ENCODE measurements at regions not wholly inside any gene's neighbourhood (a gene's known extent, or its start where the extent isn't known, plus 50 kb on each side); places are given as distances from the start of the nearest gene placed in this dataset.

- no peak for DNase-seq
These were observed 89.2 kb upstream of the PMFBP1 start for GRCh38 chr16:72261127-72261526.

- no peak for DNase-seq
These were observed 84.6 kb upstream of the PMFBP1 start for GRCh38 chr16:72256398-72257066.

GRCh38 chr16:72255786-72256185 is 83.8 kb upstream of the PMFBP1 start:
- no peak for DNase-seq

GRCh38 chr16:72247821-72248253 is 75.9 kb upstream of the PMFBP1 start:
- no peak for DNase-seq

GRCh38 chr16:72246423-72246822 is 74.5 kb upstream of the PMFBP1 start:
- no peak for DNase-seq

- DNase-seq: no peak
These were observed 72.9 kb upstream of the PMFBP1 start for GRCh38 chr16:72244853-72245252.

- DNase-seq: no peak
These were observed 71.7 kb upstream of the PMFBP1 start for GRCh38 chr16:72243621-72244020.

- DNase-seq: no peak
These were observed 70.8 kb upstream of the PMFBP1 start for GRCh38 chr16:72242757-72243156.

- DNase-seq: peak; percentile 44
These were observed 70.0 kb upstream of the PMFBP1 start for GRCh38 chr16:72241930-72242329.

GRCh38 chr16:72241008-72241407 is 69.1 kb upstream of the PMFBP1 start:
- DNase-seq: no peak

GRCh38 chr16:72240466-72240865 is 68.5 kb upstream of the PMFBP1 start:
- no peak for DNase-seq

- DNase-seq: no peak
These were observed 64.9 kb upstream of the PMFBP1 start for GRCh38 chr16:72236866-72237265.

GRCh38 chr16:72234387-72234786 is 62.4 kb upstream of the PMFBP1 start:
- no peak for DNase-seq

- DNase-seq: no peak
These were observed 56.1 kb upstream of the PMFBP1 start for GRCh38 chr16:72228014-72228413.

- no peak for DNase-seq
These were observed 54.2 kb upstream of the PMFBP1 start for GRCh38 chr16:72226136-72226535.

- DNase-seq: no peak
These were observed 52.4 kb upstream of the PMFBP1 start for GRCh38 chr16:72224260-72224768.

GRCh38 chr16:72222503-72222902 is 50.5 kb upstream of the PMFBP1 start:
- DNase-seq: no peak

Data from right forelimb (tissue), 1 donor.